CD14-positive monocyte (primary cell): ENCODE measurements at regions not wholly inside any gene's neighbourhood (a gene's known extent, or its start where the extent isn't known, plus 50 kb on each side); places are given as distances from the start of the nearest gene placed in this dataset.

Source experiments
- DNase-seq, 3 donors: peaks; one replicate each; pipeline ENCODE4 v3.0.0-alpha.2; 2011 to 2022
- H2AFZ ChIP-seq: 2 replicates; pipeline ENCODE4 v1.6.0; 2012; ENCODE audit warnings: mild to moderate bottlenecking, low read depth, low read length, inconsistent platforms; ENCODE audit not compliant: insufficient read depth, poor library complexity, severe bottlenecking
- H3K27ac ChIP-seq, 2 donors: 1 replicate in 1 of 2; 2 replicates in 1 of 2; pipeline ENCODE4 v1.5.1; 2012 to 2013; ENCODE audit warnings: low read length in 2 of 2, control low read depth in 1 of 2, inconsistent platforms in 1 of 2, low read depth in 1 of 2, mild to moderate bottlenecking in 1 of 2
- H3K27me3 ChIP-seq, 2 donors: one replicate each; pipeline versions ENCODE4 v1.6.0 to v1.6.1; 2011 to 2013; ENCODE audit warnings: low read length in 2 of 2; ENCODE audit not compliant: control insufficient read depth in 2 of 2, insufficient read depth in 2 of 2
- H3K36me3 ChIP-seq, 2 donors: replicated peaks in 1 of 2; 1 replicate in 1 of 2; 2 replicates in 1 of 2; pipeline versions ENCODE4 v1.5.1 to v1.6.1; 2012 to 2013; ENCODE audit warnings: low read length in 2 of 2, control low read depth in 1 of 2, inconsistent platforms in 1 of 2, mild to moderate bottlenecking in 1 of 2; ENCODE audit not compliant: insufficient read depth in 2 of 2, control insufficient read depth in 1 of 2
- H3K4me1 ChIP-seq, 2 donors: 1 replicate in 1 of 2; 2 replicates in 1 of 2; pipeline versions ENCODE4 v1.5.1 to v1.6.1; 2012 to 2013; ENCODE audit warnings: low read length in 2 of 2, control low read depth in 1 of 2, inconsistent platforms in 1 of 2, mild to moderate bottlenecking in 1 of 2, moderate library complexity in 1 of 2; ENCODE audit not compliant: insufficient read depth in 2 of 2, control insufficient read depth in 1 of 2
- H3K4me2 ChIP-seq: replicated peaks from 2 replicates; pipeline ENCODE3; 2012; ENCODE audit warnings: low read length, moderate library complexity, mild to moderate bottlenecking; ENCODE audit not compliant: poor library complexity, severe bottlenecking; ENCODE audit errors: extremely low read depth
- H3K4me3 ChIP-seq, 3 experiments: fragments of 200-600 bp in 1 of 3; sonication (generic) in 1 of 3; replicated peaks in 1 of 3; 1 replicate in 2 of 3; 2 replicates in 1 of 3; pipeline ENCODE4 v1.5.1; 2011 to 2013; ENCODE audit warnings: low read length in 3 of 3, mild to moderate bottlenecking in 3 of 3, control low read depth in 2 of 3, low read depth in 2 of 3, inconsistent platforms in 1 of 3, moderate library complexity in 1 of 3
- H3K79me2 ChIP-seq: 2 replicates; pipeline ENCODE4 v1.6.0; 2012; ENCODE audit warnings: mild to moderate bottlenecking, control low read depth, inconsistent platforms, low read length, moderate library complexity; ENCODE audit not compliant: insufficient read depth
- H3K9ac ChIP-seq: 2 replicates; pipeline ENCODE4 v1.6.0; 2017; ENCODE audit warnings: low read length, mild to moderate bottlenecking; ENCODE audit not compliant: insufficient read depth, poor library complexity, severe bottlenecking
- H3K9me3 ChIP-seq, 2 donors: replicated peaks in 1 of 2; 1 replicate in 1 of 2; 2 replicates in 1 of 2; pipeline versions ENCODE4 v1.5.1 to v1.6.1; 2012 to 2013; ENCODE audit warnings: low read length in 2 of 2, control low read depth in 1 of 2; ENCODE audit not compliant: control insufficient read depth in 1 of 2, insufficient read depth in 1 of 2
- H4K20me1 ChIP-seq: 2 replicates; pipeline ENCODE4 v1.6.0; 2012; ENCODE audit warnings: mild to moderate bottlenecking, low read length, control low read depth, moderate library complexity; ENCODE audit not compliant: insufficient read depth
- H3K27ac Mint-ChIP-seq, 7 donors: one replicate each; pipeline ENCODE4 v1.8.0; 2020; ENCODE audit warnings: mild to moderate bottlenecking in 7 of 7, mixed read lengths in 7 of 7, moderate library complexity in 6 of 7, inconsistent platforms in 2 of 7
- H3K27me3 Mint-ChIP-seq, 3 donors: one replicate each; pipeline ENCODE4 v1.8.0; 2021 to 2022; ENCODE audit warnings: low read depth in 3 of 3, mild to moderate bottlenecking in 3 of 3, mixed read lengths in 3 of 3, moderate library complexity in 3 of 3, inconsistent platforms in 1 of 3
- H3K36me3 Mint-ChIP-seq, 2 donors: one replicate each; pipeline ENCODE4 v1.8.0; 2020; ENCODE audit warnings: mixed read lengths in 2 of 2, inconsistent platforms in 1 of 2, mild to moderate bottlenecking in 1 of 2
- H3K4me1 Mint-ChIP-seq: one replicate; pipeline ENCODE4 v1.8.0; 2020; ENCODE audit warnings: mild to moderate bottlenecking, mixed read lengths
- H3K4me3 Mint-ChIP-seq, 2 donors: one replicate each; pipeline ENCODE4 v1.8.0; 2020; ENCODE audit warnings: mild to moderate bottlenecking in 2 of 2, mixed read lengths in 2 of 2, moderate library complexity in 1 of 2
- H3K9me3 Mint-ChIP-seq, 7 donors: one replicate each; pipeline ENCODE4 v1.8.0; 2020 to 2022; ENCODE audit warnings: mixed read lengths in 7 of 7, mild to moderate bottlenecking in 6 of 7, moderate library complexity in 6 of 7, inconsistent platforms in 2 of 7
- WGBS: methylation state at CpG from one replicate; pipeline ENCODE4 v1.1.5; 2013; ENCODE audit warnings: missing lambda C conversion rate; ENCODE audit not compliant: insufficient coverage; 5-methylcytosine and 5-hydroxymethylcytosine counted together
- intact Hi-C, 2 donors: fragments of 100-400 bp; cut with micrococcal nuclease; formaldehyde crosslinking; loops; one replicate each; pipeline versions ENCODE4 v1.15.0 to v1.15.1; 2023
- TF ChIP-seq, protein P1 (sequence below): fragments of 200-600 bp; IDR thresholded peaks from one replicate; pipeline ENCODE4 v1.8.0; 2022; ENCODE audit warnings: antibody characterized with exemption, mild to moderate bottlenecking

DNA sequence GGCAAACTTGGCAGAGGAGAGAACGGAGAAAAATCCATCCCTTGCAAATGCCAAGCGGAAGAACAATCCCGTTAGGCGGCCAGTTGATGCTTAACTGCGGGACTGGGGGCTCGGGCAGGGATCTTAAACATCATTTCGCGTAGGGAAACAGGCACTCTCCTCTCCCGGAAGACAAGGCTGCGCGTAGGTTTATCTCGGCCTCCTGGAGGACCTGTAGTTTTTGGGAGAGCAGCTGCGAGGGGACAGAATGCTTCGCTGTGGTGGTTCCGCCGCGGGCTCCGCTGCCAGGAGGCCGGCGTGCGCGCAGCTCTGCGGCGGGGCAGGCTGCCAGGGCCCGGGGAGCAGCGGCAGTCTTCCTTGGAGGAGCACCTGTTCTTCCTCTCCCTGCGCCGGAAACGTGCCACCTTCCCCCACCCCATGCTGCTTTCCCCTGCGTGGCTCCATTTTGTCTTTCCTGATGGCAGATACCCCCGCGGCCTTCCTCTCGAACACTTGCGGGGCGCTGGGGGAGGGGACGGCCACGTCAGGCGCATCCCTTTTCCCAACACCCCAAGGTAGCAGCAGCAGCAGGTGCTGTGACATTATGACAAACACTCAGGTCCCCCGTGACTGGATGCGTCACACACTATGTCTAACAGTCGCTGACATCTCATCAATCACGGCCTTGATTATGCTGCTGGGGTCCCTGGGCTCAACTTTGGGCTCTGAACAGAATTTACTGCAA is 230.7 kb upstream of the BTBD3 start:
- no peak overlapping the region for H3K27ac ChIP-seq
- H3K27me3 Mint-ChIP-seq, result peaks cover 17 to 25% (median 20%) of the 10 kb centered on the region in 3 donors
- no peaks in the 10 kb centered on the region for H4K20me1 ChIP-seq
- H3K9ac ChIP-seq, result no peak overlapping the region
- H3K4me1 ChIP-seq, result no peaks in the 10 kb centered on the region
- H3K79me2 ChIP-seq, result no peaks in the 10 kb centered on the region
- peaks cover 7% of the 10 kb centered on the region for H3K4me1 Mint-ChIP-seq
- peaks cover 12 to 20% of the 10 kb centered on the region in 2 donors for H3K27me3 ChIP-seq
- 11% methylated on average over 41 of the region's 42 CpGs for WGBS
- no peak overlapping the region for H3K4me2 ChIP-seq
- peak overlapping the region in 1 of 7 donors; percentile 37 for H3K27ac Mint-ChIP-seq
- H3K9me3 Mint-ChIP-seq, result peaks cover 0 to 4% (median 0%) of the 10 kb centered on the region in 7 donors
- H3K36me3 Mint-ChIP-seq, result no peaks in the 10 kb centered on the region
- H3K9me3 ChIP-seq, result no peaks in the 10 kb centered on the region
- peak overlapping the region; percentile 30 for H2AFZ ChIP-seq
- H3K36me3 ChIP-seq, result no peaks in the 10 kb centered on the region
- H3K4me3 Mint-ChIP-seq, result peak overlapping the region in 1 of 2 donors; percentile 79
- no peak for DNase-seq
- TF ChIP-seq, protein P1, sequence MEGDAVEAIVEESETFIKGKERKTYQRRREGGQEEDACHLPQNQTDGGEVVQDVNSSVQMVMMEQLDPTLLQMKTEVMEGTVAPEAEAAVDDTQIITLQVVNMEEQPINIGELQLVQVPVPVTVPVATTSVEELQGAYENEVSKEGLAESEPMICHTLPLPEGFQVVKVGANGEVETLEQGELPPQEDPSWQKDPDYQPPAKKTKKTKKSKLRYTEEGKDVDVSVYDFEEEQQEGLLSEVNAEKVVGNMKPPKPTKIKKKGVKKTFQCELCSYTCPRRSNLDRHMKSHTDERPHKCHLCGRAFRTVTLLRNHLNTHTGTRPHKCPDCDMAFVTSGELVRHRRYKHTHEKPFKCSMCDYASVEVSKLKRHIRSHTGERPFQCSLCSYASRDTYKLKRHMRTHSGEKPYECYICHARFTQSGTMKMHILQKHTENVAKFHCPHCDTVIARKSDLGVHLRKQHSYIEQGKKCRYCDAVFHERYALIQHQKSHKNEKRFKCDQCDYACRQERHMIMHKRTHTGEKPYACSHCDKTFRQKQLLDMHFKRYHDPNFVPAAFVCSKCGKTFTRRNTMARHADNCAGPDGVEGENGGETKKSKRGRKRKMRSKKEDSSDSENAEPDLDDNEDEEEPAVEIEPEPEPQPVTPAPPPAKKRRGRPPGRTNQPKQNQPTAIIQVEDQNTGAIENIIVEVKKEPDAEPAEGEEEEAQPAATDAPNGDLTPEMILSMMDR, result no peak
- H3K4me3 ChIP-seq, result no peak overlapping the region
- intact Hi-C loops, result no loop called here

DNA sequence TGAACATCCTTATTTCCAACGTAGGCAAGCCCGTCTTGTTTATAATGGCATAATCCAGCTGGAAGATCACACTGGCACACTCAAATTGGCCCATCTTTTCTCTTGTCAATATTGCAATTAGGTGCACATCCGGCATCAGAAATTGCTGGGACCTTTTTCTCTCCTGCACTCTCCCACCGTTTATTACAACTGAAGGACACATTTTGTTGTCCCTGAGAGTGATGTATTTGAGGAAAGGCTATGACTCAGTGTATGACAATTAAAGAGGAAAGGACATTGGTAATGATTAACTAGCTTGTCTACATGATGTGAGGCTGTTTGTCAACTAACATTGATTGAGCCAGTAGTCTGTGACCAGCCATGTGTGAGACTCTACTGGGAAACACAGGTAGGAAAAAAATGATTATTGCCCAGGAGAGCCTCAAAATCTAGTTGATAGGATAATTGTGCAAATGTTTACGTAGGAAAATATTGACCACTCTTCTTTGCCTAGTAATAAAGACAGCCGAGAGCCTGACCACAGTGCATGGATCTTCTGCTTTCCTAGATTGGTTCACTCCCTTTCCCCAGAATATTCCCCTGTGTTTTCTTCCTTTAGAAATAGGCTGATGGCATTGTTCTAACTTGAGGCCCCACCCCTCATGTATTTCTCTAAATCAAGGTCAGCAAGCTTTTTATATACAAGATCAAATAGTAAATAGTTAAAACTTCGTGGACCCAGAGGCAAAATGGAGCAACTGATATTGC is 230.0 kb upstream of the BTBD3 start:
- H3K9me3 Mint-ChIP-seq, result peaks cover 0 to 4% (median 0%) of the 10 kb centered on the region in 7 donors
- Histone ChIP-seq H4K20me1 (no peaks in the 10 kb centered on the region), H3K9me3 (no peaks in the 10 kb centered on the region), H3K27me3 (peaks cover 12 to 20% of the 10 kb centered on the region in 2 donors), H3K36me3 (no peaks in the 10 kb centered on the region), H3K79me2 (no peaks in the 10 kb centered on the region), H3K4me3 (no peak overlapping the region), H3K4me1 (no peaks in the 10 kb centered on the region), H3K4me2 (no peak overlapping the region), H3K9ac (no peak overlapping the region), H3K27ac (no peak overlapping the region), H2AFZ (no peak overlapping the region)
- no peak for DNase-seq
- intact Hi-C loops, result no loop called here
- peaks cover 7% of the 10 kb centered on the region for H3K4me1 Mint-ChIP-seq
- no peak overlapping the region for H3K27ac Mint-ChIP-seq
- TF ChIP-seq, protein P1, result no peak
- 94% methylated on average over 2 of the region's 7 CpGs for WGBS
- peaks cover 17 to 25% (median 20%) of the 10 kb centered on the region in 3 donors for H3K27me3 Mint-ChIP-seq
- H3K36me3 Mint-ChIP-seq, result no peaks in the 10 kb centered on the region
- H3K4me3 Mint-ChIP-seq, result peak overlapping the region in 1 of 2 donors; percentile 63
